PC-9 (cell line): ENCODE measurements at regions not wholly inside any gene's neighbourhood (a gene's known extent, or its start where the extent isn't known, plus 50 kb on each side); places are given as distances from the start of the nearest gene placed in this dataset.

Source experiments
- EZH2 ChIP-seq: fragments of 200-600 bp; sonication (generic); IDR thresholded peaks from 2 replicates; pipeline ENCODE4 v1.8.0; 2017; ENCODE audit warnings: antibody characterized with exemption, low read depth
- TF ChIP-seq, protein P1 (sequence below): fragments of 200-600 bp; sonication (generic); conservative IDR thresholded peaks from 2 replicates; pipeline ENCODE4 v1.6.1; 2017; ENCODE audit warnings: mixed run types, antibody characterized with exemption, mild to moderate bottlenecking, moderate library complexity

DNA sequence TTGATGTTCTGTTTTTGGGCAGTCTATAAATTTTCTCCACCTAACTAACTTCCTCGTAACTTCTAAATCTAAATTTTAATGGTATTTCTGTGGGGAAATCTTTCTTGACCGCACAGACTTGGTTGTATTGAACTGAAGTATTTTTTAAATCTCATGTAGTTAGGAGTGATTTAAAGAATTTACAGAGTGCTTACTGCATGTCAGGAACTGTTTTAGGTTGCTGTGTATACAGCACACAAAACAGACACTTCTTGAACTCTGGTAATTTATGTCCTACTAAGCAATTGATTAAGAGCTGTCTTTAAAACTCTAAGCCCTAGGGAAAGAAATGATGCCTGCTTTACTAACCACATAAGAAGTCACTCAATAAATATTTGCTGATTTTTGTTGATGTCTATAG, 1350.2 kb downstream of the ZPLD1 start:
- TF ChIP-seq, protein P1, sequence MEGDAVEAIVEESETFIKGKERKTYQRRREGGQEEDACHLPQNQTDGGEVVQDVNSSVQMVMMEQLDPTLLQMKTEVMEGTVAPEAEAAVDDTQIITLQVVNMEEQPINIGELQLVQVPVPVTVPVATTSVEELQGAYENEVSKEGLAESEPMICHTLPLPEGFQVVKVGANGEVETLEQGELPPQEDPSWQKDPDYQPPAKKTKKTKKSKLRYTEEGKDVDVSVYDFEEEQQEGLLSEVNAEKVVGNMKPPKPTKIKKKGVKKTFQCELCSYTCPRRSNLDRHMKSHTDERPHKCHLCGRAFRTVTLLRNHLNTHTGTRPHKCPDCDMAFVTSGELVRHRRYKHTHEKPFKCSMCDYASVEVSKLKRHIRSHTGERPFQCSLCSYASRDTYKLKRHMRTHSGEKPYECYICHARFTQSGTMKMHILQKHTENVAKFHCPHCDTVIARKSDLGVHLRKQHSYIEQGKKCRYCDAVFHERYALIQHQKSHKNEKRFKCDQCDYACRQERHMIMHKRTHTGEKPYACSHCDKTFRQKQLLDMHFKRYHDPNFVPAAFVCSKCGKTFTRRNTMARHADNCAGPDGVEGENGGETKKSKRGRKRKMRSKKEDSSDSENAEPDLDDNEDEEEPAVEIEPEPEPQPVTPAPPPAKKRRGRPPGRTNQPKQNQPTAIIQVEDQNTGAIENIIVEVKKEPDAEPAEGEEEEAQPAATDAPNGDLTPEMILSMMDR: no peak
- no peak for TF ChIP-seq EZH2
